B cell (primary cell): ENCODE measurements at regions not wholly inside any gene's neighbourhood (a gene's known extent, or its start where the extent isn't known, plus 50 kb on each side); places are given as distances from the start of the nearest gene placed in this dataset.

Experiments
- ATAC-seq: fragments of 200-7000 bp; cut with Tn5 transposase; one replicate; pipeline ENCODE4 v1.10.0; 2021; ENCODE audit warnings: low read depth, mild to moderate bottlenecking, moderate number of reproducible peaks, moderate library complexity
- CTCF ChIA-PET: fragments of 350-600 bp; sonication (Branson Sonifier 250); formaldehyde crosslinking; loops from one replicate; lab custom pipeline; 2021; ENCODE audit warnings: antibody characterized with exemption, inconsistent platforms; lab: Charles Lee
- POLR2A ChIA-PET: fragments of 350-600 bp; sonication (Branson Sonifier 250); formaldehyde crosslinking; loops from one replicate; lab custom pipeline; 2021; ENCODE audit warnings: antibody characterized with exemption; lab: Charles Lee
- DNase-seq: peaks from one replicate; pipeline ENCODE4 v3.0.0; 2013
- H2AFZ ChIP-seq: 2 replicates; pipeline ENCODE4 v1.6.1; 2012; ENCODE audit warnings: mild to moderate bottlenecking, low read depth, low read length; ENCODE audit not compliant: insufficient read depth, poor library complexity, severe bottlenecking
- H3K27ac ChIP-seq, 2 donors: 1 replicate in 1 of 2; 2 replicates in 1 of 2; pipeline ENCODE4 v1.5.1; 2012 to 2013; ENCODE audit warnings: low read length in 2 of 2, mild to moderate bottlenecking in 2 of 2, moderate library complexity in 1 of 2
- H3K27me3 ChIP-seq, 4 experiments: fragments of 200-600 bp in 1 of 4; sonication (generic) in 1 of 4; replicated peaks in 1 of 4; 1 replicate in 2 of 4; 2 replicates in 2 of 4; pipeline versions ENCODE4 v1.6.1 to v1.7.0; 2013 to 2016; ENCODE audit warnings: low read length in 3 of 4, mild to moderate bottlenecking in 2 of 4, mixed read lengths in 1 of 4, moderate library complexity in 1 of 4; ENCODE audit not compliant: insufficient read depth in 4 of 4, control insufficient read depth in 3 of 4; ENCODE audit errors: control extremely low read depth in 1 of 4
- H3K36me3 ChIP-seq, 2 experiments: replicated peaks in 1 of 2; 1 replicate in 1 of 2; 2 replicates in 1 of 2; pipeline versions ENCODE4 v1.6.1 to v1.7.1; 2013; ENCODE audit warnings: low read length in 1 of 2; ENCODE audit not compliant: insufficient read depth in 2 of 2, control insufficient read depth in 1 of 2; ENCODE audit errors: control extremely low read depth in 1 of 2, extremely low read depth in 1 of 2
- H3K4me1 ChIP-seq, 2 donors: fragments of 200-600 bp in 1 of 2; sonication (generic) in 1 of 2; 1 replicate in 1 of 2; 2 replicates in 1 of 2; pipeline versions ENCODE4 v1.5.1 to v1.6.1; 2013 to 2017; ENCODE audit warnings: low read length in 2 of 2; ENCODE audit not compliant: control insufficient read depth in 2 of 2, insufficient read depth in 2 of 2
- H3K4me2 ChIP-seq: replicated peaks from 2 replicates; pipeline ENCODE3; 2012; ENCODE audit warnings: mild to moderate bottlenecking, low read depth, low read length; ENCODE audit not compliant: poor library complexity, severe bottlenecking
- H3K4me3 ChIP-seq, 5 experiments: fragments of 200-600 bp in 1 of 5; sonication (generic) in 1 of 5; 1 replicate in 3 of 5; 2 replicates in 2 of 5; pipeline versions ENCODE4 v1.5.1 to v1.7.0; 2011 to 2016; ENCODE audit warnings: low read length in 4 of 5, mild to moderate bottlenecking in 4 of 5, low read depth in 2 of 5, control low read depth in 1 of 5, moderate library complexity in 1 of 5; ENCODE audit not compliant: insufficient read depth in 1 of 5; ENCODE audit errors: control extremely low read depth in 1 of 5, extremely low read depth in 1 of 5
- H3K79me2 ChIP-seq: fragments of 200-600 bp; sonication (generic); one replicate; pipeline ENCODE4 v1.6.0; 2016; ENCODE audit warnings: low read length; ENCODE audit not compliant: control insufficient read depth, insufficient read depth
- H3K9ac ChIP-seq: fragments of 200-600 bp; sonication (generic); 2 replicates; pipeline ENCODE4 v1.6.1; 2017; ENCODE audit warnings: mild to moderate bottlenecking, low read length, moderate library complexity
- H3K9me3 ChIP-seq, 3 donors: one replicate each; pipeline versions ENCODE4 v1.6.1 to v1.7.1; 2013; ENCODE audit warnings: low read length in 2 of 3; ENCODE audit not compliant: control insufficient read depth in 2 of 3, insufficient read depth in 1 of 3; ENCODE audit errors: control extremely low read depth in 1 of 3
- H4K20me1 ChIP-seq: 2 replicates; pipeline ENCODE4 v1.6.0; 2012; ENCODE audit warnings: mild to moderate bottlenecking, low read length; ENCODE audit not compliant: insufficient read depth, control insufficient read depth, poor library complexity, severe bottlenecking
- H3K27ac Mint-ChIP-seq: one replicate; pipeline ENCODE4 v1.8.0; 2021; ENCODE audit warnings: mixed read lengths
- H3K27me3 Mint-ChIP-seq: one replicate; pipeline ENCODE4 v1.8.0; 2021; ENCODE audit warnings: mixed read lengths
- H3K4me1 Mint-ChIP-seq: one replicate; pipeline ENCODE4 v1.8.0; 2021; ENCODE audit warnings: mixed read lengths
- H3K4me3 Mint-ChIP-seq: one replicate; pipeline ENCODE4 v1.8.0; 2021; ENCODE audit warnings: mixed read lengths
- H3K9me3 Mint-ChIP-seq: one replicate; pipeline ENCODE4 v1.8.0; 2022; ENCODE audit warnings: mixed read lengths; ENCODE audit not compliant: insufficient read depth
- EZH2 ChIP-seq: IDR thresholded peaks from 2 replicates; pipeline ENCODE4 v1.6.1; 2012; ENCODE audit warnings: borderline replicate concordance, low read depth, mild to moderate bottlenecking, moderate library complexity, low read length; ENCODE audit not compliant: insufficient read depth, poor library complexity, severe bottlenecking
- WGBS: methylation state at CpG from one replicate; pipeline ENCODE4 v1.1.5; 2013; ENCODE audit warnings: missing lambda C conversion rate; ENCODE audit not compliant: insufficient coverage; 5-methylcytosine and 5-hydroxymethylcytosine counted together
- intact Hi-C: fragments of 100-400 bp; cut with micrococcal nuclease; formaldehyde crosslinking; loops from one replicate; pipeline ENCODE4 v1.10.0; 2022
- TF ChIP-seq, protein P1 (sequence below): fragments of 200-600 bp; IDR thresholded peaks from one replicate; pipeline ENCODE4 v1.8.0; 2022; ENCODE audit warnings: antibody characterized with exemption, mild to moderate bottlenecking

DNA sequence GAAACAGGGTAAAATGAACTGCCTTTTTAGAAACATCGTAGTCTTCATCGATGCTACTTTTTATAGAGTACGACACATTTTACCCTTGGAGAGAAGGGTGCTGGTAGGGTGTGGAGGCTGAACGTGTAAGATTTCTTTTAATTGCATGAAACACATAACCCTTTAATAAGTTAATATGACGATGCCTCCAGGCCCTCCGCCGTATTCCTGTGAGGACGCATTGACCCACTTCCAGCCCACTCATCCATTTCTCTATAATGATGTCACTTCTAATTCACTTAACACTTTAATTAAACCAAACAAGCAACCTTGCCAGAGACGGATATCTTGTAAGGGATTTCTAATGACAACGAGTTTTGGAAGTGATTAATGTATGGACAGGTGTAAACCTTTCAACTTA, 158.7 kb downstream of the IRX2 start:
- Mint-ChIP-seq H3K27me3 (no peaks in the 10 kb centered on the region), H3K4me3 (no peak overlapping the region), H3K9me3 (no peaks in the 10 kb centered on the region), H3K4me1 (no peaks in the 10 kb centered on the region), H3K27ac (no peak overlapping the region)
- DNase-seq (no peak), ATAC-seq (no peak)
- TF ChIP-seq, protein P1, sequence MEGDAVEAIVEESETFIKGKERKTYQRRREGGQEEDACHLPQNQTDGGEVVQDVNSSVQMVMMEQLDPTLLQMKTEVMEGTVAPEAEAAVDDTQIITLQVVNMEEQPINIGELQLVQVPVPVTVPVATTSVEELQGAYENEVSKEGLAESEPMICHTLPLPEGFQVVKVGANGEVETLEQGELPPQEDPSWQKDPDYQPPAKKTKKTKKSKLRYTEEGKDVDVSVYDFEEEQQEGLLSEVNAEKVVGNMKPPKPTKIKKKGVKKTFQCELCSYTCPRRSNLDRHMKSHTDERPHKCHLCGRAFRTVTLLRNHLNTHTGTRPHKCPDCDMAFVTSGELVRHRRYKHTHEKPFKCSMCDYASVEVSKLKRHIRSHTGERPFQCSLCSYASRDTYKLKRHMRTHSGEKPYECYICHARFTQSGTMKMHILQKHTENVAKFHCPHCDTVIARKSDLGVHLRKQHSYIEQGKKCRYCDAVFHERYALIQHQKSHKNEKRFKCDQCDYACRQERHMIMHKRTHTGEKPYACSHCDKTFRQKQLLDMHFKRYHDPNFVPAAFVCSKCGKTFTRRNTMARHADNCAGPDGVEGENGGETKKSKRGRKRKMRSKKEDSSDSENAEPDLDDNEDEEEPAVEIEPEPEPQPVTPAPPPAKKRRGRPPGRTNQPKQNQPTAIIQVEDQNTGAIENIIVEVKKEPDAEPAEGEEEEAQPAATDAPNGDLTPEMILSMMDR = no peak
- no peak for TF ChIP-seq EZH2
- Histone ChIP-seq H2AFZ (no peak overlapping the region), H3K36me3 (no peaks in the 10 kb centered on the region), H3K4me1 (no peaks in the 10 kb centered on the region), H3K27me3 (no peaks in the 10 kb centered on the region), H3K9me3 (peaks cover 0 to 21% (median 0%) of the 10 kb centered on the region in 3 donors), H3K79me2 (no peaks in the 10 kb centered on the region), H3K9ac (no peak overlapping the region), H3K27ac (no peak overlapping the region), H3K4me3 (no peak overlapping the region), H3K4me2 (no peak overlapping the region), H4K20me1 (no peaks in the 10 kb centered on the region)
- intact Hi-C loops = no loop called here
- ChIA-PET POLR2A (no interaction called here), CTCF (no interaction called here)
- whole genome bisulfite sequencing = no CpG with 5 or more reads among the region's 10 CpGs

DNA sequence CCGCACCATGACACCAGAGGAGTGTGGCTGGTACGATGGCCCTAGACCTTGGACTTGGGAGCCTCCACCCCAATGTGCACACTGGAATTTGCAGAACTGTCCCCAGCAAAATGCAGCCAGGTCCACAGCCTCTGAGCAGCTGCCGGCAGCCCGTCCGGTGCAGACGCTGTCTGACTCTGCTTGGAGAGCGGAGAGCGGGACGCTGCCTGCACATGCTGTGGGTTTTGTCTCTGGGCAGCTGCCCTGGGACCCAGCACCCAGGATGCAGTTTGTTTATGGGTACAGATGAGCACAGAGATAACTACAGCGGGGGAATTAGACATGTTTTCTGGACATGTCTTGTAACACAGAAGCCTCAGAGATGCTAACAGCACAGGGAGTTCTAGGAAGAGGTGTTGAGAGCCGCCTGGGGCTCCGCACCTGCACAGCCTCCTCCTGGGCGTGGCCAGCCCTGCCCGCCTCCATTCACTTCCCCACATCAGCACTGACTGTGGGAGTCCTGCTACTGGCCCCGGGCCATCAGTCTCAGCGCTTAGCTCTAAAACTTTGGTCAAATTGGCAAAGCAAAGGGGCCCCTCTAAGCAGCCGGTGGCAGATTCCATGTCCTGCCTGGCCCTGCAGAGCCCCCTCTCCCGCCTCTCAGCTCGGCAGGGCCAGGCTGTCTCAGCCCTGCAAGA, 159.6 kb downstream of the IRX2 start:
- Histone ChIP-seq H4K20me1 (no peaks in the 10 kb centered on the region), H3K4me2 (no peak overlapping the region), H3K79me2 (no peaks in the 10 kb centered on the region), H3K27me3 (no peaks in the 10 kb centered on the region), H3K4me1 (no peaks in the 10 kb centered on the region), H3K9me3 (peaks cover 0 to 29% (median 0%) of the 10 kb centered on the region in 3 donors), H3K9ac (no peak overlapping the region), H3K36me3 (no peaks in the 10 kb centered on the region), H2AFZ (no peak overlapping the region), H3K27ac (no peak overlapping the region), H3K4me3 (no peak overlapping the region)
- ChIA-PET CTCF (no interaction called here), POLR2A (no interaction called here)
- H3K4me1 Mint-ChIP-seq = no peaks in the 10 kb centered on the region
- TF ChIP-seq, protein P1 = no peak
- no peaks in the 10 kb centered on the region for H3K27me3 Mint-ChIP-seq
- intact Hi-C loops = no loop called here
- H3K4me3 Mint-ChIP-seq = no peak overlapping the region
- no peaks in the 10 kb centered on the region for H3K9me3 Mint-ChIP-seq
- ATAC-seq (no peak), DNase-seq (no peak)
- 76% methylated on average over 19 of the region's 19 CpGs for WGBS
- H3K27ac Mint-ChIP-seq = no peak overlapping the region
